Kidney tubule cell (primary cell): ENCODE measurements at regions not wholly inside any gene's neighbourhood (a gene's known extent, or its start where the extent isn't known, plus 50 kb on each side); places are given as distances from the start of the nearest gene placed in this dataset.

Experiments
- DNase-seq: peaks from one replicate; pipeline ENCODE4 v3.0.0-alpha.2; 2018; ENCODE audit warnings: low spot score

DNA sequence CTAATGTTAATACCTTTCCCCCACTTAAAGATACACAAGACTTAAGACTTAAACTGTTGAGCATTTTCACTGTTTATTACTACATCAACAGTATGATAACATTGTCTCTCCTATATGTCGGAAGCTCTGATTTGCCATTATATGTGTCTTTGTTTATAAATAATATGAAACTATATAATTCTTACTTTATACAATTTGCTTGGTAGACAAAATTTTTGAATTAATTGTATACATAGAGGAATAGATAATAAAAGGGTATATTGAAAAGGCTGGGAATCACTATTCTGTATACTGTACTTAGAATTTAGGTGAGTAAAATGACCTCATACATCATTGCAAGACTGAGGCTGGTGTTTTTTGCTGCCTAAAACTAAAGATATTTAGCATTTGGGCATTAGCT, 82.1 kb upstream of the HDAC9 start:
- no peak for DNase-seq

DNA sequence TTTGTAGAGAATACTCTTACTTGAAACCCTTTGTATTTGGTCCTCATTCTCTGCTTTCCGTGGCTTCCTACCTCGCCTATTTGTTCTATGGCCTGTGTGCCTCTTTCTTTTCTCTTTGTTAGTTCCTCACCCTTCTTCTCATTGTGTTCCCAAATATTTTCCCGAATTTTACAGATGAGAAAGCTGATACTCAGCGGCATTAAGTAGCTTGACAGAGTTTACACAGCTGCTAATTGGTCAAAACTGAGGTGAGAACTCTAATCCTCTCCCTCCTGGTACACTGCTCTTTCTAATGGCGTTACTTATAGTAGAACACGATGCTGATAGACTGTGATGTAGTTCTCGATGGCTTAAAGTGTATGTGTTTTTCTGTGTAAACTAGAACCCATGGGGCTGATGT, 80.7 kb upstream of the HDAC9 start:
- no peak for DNase-seq

DNA sequence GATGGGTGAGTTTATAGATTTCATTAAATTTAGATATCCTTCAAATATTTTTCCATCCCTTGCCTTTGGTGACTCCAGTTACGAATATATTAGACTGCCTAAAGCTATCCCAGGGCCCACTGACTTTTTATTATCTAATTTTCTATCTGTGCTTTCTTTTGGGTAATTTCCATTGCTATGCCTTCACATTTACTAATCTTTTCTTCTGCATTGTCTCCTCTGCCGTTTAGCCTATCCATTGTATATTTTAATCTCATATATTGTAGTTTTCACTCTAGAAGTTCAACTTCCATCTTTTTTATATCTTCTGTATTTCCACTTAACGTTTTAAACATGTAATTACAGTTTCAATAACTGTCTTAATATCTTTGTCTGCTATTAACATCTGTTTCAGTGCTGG, 78.6 kb upstream of the HDAC9 start:
- DNase-seq = no peak

DNA sequence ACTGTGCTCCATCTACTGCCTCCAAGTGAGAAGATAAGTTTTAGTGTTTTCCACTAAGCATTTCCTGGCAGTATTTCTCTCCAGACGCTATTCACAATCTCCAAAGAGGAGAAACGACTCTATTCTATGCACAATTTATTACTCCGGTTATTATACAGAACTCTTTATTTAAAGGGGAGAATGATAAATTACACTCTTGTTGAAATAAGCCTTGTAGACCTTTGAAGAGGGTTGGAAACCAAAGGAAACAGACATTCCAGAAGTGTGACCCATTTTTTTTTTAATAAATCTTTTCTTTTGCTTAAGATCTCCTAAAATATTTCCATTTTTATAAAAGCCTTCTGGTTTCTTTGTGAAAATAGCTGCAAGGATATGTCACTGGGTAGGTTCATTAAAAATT, 76.1 kb upstream of the HDAC9 start:
- no peak for DNase-seq

DNA sequence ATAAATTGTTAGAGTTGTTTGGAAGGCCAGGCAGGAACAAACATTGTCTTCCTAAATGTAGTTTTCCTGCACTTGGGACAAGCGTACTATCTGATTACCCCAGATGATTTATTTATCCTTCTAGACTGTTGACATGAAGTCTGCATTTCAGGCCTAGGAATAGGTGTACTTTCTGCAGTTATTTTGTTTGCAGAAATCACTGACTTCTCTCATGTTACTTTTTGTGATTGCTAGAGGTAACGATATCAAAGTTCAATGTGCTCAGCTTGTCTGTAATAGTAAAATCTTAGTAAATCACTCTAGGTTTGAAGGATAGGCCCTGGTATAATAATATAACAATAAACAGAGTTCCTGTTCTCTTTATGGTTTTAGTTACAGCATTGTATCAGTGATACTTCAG, 75.4 kb upstream of the HDAC9 start:
- DNase-seq = no peak

DNA sequence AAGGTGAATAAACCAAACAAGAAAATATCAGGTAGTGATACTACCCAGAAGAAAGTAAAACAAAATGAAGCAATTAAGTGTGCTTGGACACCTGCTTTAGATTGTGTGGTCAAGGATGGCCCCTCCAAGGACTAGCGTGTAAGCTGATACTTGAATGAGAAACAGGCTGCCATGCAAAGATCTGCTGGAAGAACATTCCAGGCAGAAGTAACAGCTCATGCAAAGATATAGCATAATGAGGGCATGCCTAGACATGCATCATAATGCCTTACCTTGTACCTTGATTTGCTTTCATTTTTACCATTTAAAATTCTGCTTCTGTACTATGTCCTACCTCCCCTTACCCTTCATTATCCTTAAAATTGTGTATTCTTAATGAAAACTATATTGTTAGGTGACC, 74.8 kb upstream of the HDAC9 start:
- DNase-seq = peak; percentile 14

DNA sequence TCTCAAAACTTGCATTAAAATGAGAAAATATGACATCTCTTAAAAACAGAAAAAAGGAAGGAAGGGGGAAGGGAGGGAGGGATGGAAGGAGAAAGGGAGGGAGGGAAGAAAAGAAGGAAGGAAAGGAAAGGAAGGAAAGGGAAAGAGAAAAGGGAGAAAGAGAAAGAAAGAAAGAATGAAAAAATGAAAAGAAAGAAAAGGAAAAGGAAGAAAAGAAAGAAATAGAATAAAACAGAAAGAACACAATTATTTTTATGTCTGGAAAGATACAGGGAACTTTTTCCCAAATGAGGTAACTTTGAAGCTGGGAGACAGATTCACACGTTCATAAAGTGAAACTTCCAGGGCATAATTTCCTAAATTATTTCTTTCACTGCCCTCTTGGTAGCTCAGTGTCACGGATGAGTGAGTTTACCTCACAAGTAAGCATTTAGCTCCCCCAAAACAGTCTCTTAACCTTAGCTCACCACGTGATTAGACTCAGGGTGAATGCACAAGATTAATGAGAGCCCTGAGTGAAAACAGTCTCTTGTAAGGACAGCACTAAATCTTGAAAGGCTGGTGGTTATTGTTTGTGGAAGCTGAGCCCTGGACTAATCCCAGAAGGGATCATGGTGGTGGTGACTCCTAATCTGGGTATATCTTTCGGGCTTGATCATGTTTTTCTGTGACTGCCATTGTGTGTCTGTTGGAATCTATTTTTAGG, 74.1 kb upstream of the HDAC9 start:
- DNase-seq = peak; percentile 58

DNA sequence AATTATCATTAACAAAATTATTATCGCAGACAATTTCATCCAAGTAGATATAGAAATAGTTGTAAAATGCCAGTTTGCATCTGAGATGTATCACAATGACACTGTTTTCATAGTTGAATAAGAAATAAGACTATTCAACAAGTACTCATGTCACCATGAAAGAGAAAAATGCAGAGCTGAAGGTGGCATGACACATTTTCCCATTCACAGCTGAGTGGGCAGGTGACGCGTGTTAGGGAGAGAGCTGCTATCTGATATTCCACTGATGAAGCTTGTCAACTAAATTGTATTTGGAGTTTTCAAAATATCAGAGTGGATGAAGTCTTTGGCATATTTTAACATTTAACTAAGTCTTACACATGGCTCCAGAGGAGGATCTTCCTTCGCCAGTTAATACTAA, 70.3 kb upstream of the HDAC9 start:
- peak; percentile 71 for DNase-seq

DNA sequence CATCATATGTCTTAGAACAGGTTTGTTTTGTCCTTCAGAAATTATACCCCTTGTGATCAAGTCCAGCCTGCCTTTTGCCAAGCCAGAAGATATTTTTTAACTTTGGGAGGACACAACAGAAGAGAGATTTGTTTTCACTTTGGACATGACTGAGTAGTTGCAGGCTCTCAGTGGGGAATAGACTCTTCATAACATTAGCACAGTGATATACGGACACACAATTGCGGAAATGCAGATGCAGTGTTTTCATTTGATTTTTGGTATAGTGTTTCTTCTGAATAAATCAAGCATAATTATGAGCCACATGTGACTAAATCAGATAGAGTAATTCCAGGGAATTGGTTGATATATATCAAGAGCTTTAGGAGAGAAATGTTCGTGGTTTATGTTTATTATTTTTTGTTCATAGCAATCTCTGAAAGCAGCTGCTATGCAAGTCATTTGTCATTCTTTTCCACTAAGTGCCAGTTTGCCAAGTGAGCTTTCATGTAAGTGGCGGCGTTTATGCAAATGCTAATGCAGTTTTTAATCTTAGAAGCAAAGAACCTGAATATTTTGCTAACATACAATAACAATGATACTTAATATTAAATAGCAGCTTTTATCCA, 69.6 kb upstream of the HDAC9 start:
- no peak for DNase-seq

DNA sequence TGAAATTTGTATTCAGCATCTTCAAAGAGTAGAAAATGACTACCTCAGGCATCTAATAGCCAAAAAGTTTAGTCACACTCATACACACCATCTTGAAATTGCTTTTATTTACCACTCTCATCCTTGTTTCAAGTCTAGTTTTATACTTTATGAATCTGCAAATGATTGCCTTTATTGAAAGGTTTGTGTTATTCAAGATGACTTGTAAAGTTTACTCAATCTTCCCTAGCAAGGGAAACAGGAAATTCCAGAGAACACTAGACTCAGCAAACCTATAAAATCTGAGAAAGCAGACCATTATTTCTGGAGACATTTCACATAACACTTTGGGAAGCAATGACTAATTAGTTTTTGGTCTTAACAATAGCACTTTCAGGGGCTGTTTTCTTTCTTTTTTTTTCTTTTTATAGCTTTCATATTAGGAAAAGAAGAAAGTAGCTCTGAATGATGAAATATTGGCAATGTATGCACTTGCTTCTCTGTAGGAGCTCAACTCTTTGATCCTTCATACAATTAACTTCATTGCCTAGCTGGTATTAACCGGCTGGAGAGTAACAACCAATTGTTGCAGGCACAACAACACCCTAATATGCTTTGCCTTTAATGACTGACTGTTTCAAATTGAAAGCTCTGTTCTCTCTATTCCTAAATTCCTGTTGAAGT, 68.9 kb upstream of the HDAC9 start:
- DNase-seq = peak; percentile 36

DNA sequence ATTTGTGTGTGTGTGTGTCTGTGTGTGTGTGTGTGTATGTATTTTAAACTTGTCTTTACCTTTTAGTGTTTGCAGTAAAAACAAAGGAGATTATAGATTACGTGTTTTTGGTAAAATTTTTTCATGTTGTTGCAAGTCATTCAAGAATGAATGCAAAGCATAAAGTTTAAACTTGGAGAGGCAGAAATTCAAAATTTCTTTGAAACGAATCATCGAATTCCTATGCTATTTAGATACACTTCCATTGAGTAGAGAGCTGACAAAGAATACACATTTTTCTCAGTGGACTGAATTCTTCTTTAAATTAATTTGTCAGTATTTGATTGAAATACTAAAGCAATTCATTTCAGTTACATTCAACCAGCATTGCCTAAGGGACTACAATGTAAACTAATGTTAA, 66.0 kb upstream of the HDAC9 start:
- DNase-seq = peak; percentile 52

DNA sequence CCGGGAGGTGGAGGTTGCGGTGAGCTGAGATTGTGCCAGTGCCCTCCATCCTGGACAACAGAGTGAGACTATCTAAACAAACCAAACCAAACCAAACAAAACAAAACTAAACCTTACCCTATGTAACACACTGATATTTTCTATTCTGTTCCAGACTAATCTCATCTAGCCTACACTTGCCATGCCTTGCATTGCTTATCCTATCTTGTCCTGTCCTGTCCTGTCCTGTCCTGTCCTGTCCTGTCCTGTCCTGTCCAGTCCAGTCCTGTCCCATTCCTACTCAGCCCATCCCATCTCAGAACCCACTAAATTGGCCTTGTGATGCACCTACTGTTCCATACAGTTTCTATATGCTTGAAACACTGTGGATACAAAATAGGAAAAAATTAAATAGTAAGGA, 64.7 kb upstream of the HDAC9 start:
- no peak for DNase-seq

DNA sequence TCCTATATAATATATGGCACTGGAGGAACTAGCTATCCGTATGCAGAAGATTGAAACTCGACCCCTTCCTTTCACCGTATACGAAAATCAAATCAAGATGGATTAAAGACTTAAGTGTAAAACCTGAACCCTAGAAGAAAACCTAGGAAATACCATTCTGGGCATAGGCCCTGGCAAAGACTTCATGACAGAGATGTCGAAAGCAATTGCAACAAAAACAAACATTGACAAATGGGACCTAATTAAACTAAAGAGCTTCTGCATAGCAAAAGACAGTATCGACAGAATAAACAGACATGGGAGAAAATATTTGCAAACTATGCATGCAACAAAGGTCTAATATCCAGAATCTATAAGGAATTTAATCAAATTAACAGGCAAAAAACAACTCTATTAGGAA, 61.4 kb upstream of the HDAC9 start:
- DNase-seq = no peak

DNA sequence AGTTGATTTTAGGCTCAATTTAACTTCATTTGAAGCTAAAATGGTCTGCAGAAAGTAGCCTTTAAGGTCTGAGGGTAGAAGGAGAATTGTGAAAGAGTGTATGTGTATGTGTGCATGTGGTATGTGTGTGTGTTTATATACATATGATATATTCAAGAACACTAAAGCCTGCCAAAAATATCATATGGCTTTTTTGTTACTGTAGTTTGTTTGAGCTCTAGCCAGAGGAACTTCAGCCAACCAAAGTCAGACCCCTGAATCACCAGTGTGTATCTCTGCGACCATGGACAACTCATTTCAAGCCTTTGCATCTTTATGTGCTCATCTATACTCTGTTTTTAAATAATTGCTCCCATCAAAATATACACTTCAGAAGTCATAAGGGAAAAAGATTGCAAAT, 58.4 kb upstream of the HDAC9 start:
- no peak for DNase-seq

DNA sequence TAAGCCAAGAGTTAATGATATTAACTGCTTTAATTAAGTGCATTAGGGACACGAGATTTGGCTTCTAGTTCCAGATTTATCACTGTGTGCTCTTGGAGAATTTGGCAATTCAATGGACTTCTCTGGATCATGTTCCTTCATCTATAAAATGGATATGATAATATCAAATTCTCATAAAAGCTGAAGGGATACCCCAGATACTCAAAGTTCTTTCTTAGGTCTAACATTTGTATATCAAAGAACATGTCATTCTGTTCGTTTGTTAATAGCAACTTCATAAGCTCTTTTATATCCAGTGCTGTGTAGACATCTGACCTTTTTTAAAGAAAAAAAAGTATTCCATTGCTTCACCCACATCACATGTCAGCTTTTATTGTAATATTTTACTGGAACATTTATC, 54.6 kb upstream of the HDAC9 start:
- DNase-seq = no peak

DNA sequence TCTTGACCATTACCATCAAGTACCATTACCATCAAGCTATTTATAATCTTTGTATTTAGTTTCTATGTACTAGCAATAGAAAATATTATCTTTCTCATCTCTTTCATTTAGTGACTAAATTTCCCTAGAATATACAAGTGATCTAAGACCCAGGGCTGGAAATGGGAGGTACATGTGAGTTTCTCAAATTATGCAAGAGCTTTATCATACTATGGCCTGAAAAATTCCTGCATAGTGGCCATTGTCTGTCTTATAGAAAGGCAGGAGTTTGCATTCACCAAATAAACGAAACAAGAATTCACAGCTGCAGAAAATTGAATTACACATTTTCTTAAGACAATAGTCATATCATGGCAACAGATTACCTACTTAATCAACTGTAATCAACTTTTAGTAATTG, 50.7 kb upstream of the HDAC9 start:
- no peak for DNase-seq

DNA sequence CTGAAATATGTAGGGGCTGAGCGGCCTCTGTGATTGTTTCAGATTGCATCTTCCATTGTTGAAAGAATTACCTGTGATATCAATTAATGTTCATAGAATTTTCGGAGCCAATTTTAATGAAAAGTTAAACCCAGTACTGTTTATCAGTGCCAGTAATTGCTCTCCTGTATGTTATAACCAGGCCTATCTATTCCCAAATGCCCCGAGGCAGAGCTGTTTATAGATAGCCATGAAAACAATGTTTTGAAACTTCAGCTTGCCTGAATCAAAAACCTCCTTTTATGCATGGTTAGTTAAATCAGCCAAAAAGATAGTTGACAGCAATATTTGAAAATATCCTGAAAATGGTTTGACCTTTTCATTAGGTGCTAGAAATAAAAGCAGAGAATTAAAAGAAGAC, 50.1 kb upstream of the HDAC9 start:
- no peak for DNase-seq
